MG63 (cell line): ENCODE measurements at regions not wholly inside any gene's neighbourhood (a gene's known extent, or its start where the extent isn't known, plus 50 kb on each side); places are given as distances from the start of the nearest gene placed in this dataset.
"Not testable (repeated sequence)": the region's sequence is repeated elsewhere in the genome, so short reads cannot be mapped to it uniquely, and the experiment has no call there.

Experiments used
- DNase-seq: peaks from one replicate; pipeline ENCODE4 v3.0.0-alpha.2; 2020
- H3K27me3 ChIP-seq: fragments of 250-450 bp; sonication (Bioruptor Pico); 2 replicates; pipeline ENCODE4 v1.5.1; 2020; ENCODE audit warnings: mild to moderate bottlenecking, moderate library complexity
- H3K36me3 ChIP-seq: fragments of 250-450 bp; sonication (Bioruptor Pico); 2 replicates; pipeline ENCODE4 v1.5.1; 2020; ENCODE audit warnings: mild to moderate bottlenecking, moderate library complexity
- H3K4me3 ChIP-seq: fragments of 250-450 bp; sonication (Bioruptor Pico); 2 replicates; pipeline ENCODE4 v1.5.1; 2020; ENCODE audit warnings: mild to moderate bottlenecking, moderate library complexity
- H3K9me3 ChIP-seq: fragments of 250-450 bp; sonication (Bioruptor Pico); 2 replicates; pipeline ENCODE4 v1.5.1; 2020; ENCODE audit warnings: mild to moderate bottlenecking, moderate library complexity

- Histone ChIP-seq H3K27me3 (no peaks in the 10 kb centered on the region), H3K4me3 (no peak overlapping the region), H3K36me3 (no peaks in the 10 kb centered on the region), H3K9me3 (no peaks in the 10 kb centered on the region)
- DNase-seq = peak; percentile 76
These were observed 181.0 kb downstream of the UACA start for GRCh38 chr15:70582143-70582945.

GRCh38 chr15:70580958-70581357, 182.4 kb downstream of the UACA start:
- Histone ChIP-seq H3K36me3 (no peaks in the 10 kb centered on the region), H3K4me3 (no peak overlapping the region), H3K9me3 (no peaks in the 10 kb centered on the region), H3K27me3 (no peaks in the 10 kb centered on the region)
- DNase-seq = no peak

- no peaks in the 10 kb centered on the region for H3K27me3 ChIP-seq
- no peaks in the 10 kb centered on the region for H3K36me3 ChIP-seq
- H3K9me3 ChIP-seq = no peaks in the 10 kb centered on the region
- DNase-seq = no peak
- no peak overlapping the region for H3K4me3 ChIP-seq
These were observed 183.1 kb downstream of the UACA start for GRCh38 chr15:70580286-70580685.

- H3K9me3 ChIP-seq = no peaks in the 10 kb centered on the region
- no peaks in the 10 kb centered on the region for H3K36me3 ChIP-seq
- H3K27me3 ChIP-seq = no peaks in the 10 kb centered on the region
- no peak for DNase-seq
- no peak overlapping the region for H3K4me3 ChIP-seq
These were observed 183.6 kb downstream of the UACA start for GRCh38 chr15:70579766-70580165.

- DNase-seq = no peak
These were observed 185.2 kb downstream of the UACA start for GRCh38 chr15:70578196-70578595.

GRCh38 chr15:70576696-70577095, 186.7 kb downstream of the UACA start:
- no peak for DNase-seq
- Histone ChIP-seq H3K9me3 (no peaks in the 10 kb centered on the region), H3K27me3 (no peaks in the 10 kb centered on the region), H3K36me3 (no peaks in the 10 kb centered on the region), H3K4me3 (no peak overlapping the region)

More at GRCh38 chr15:70578196-70578595, 185.2 kb downstream of the UACA start:
- Histone ChIP-seq H3K36me3 (no peaks in the 10 kb centered on the region), H3K27me3 (no peaks in the 10 kb centered on the region), H3K4me3 (no peak overlapping the region), H3K9me3 (no peaks in the 10 kb centered on the region)

- Histone ChIP-seq H3K27me3 (no peaks in the 10 kb centered on the region), H3K36me3 (no peaks in the 10 kb centered on the region), H3K4me3 (no peak overlapping the region), H3K9me3 (no peaks in the 10 kb centered on the region)
- no peak for DNase-seq
These were observed 187.1 kb downstream of the UACA start for GRCh38 chr15:70576276-70576675.

- no peaks in the 10 kb centered on the region for H3K9me3 ChIP-seq
- H3K27me3 ChIP-seq = no peaks in the 10 kb centered on the region
- H3K36me3 ChIP-seq = no peaks in the 10 kb centered on the region
- no peak for DNase-seq
- H3K4me3 ChIP-seq = no peak overlapping the region
These were observed 187.8 kb downstream of the UACA start for GRCh38 chr15:70575231-70576226.

- DNase-seq, H3K36me3 ChIP-seq, H3K27me3 ChIP-seq, H3K9me3 ChIP-seq, H3K4me3 ChIP-seq: not testable (repeated sequence)
These were observed 189.0 kb downstream of the UACA start for GRCh38 chr15:70574325-70574724.

GRCh38 chr15:70573121-70573850, 190.1 kb downstream of the UACA start:
- H3K27me3 ChIP-seq = no peaks in the 10 kb centered on the region

GRCh38 chr15:70569714-70570231, 193.6 kb downstream of the UACA start:
- no peaks in the 10 kb centered on the region for H3K36me3 ChIP-seq
- H3K9me3 ChIP-seq = no peaks in the 10 kb centered on the region
- H3K4me3 ChIP-seq = no peak overlapping the region
- H3K27me3 ChIP-seq = no peaks in the 10 kb centered on the region
- no peak for DNase-seq

More at GRCh38 chr15:70573121-70573850, 190.1 kb downstream of the UACA start:
- no peak for DNase-seq
- no peaks in the 10 kb centered on the region for H3K9me3 ChIP-seq
- no peaks in the 10 kb centered on the region for H3K36me3 ChIP-seq
- no peak overlapping the region for H3K4me3 ChIP-seq

- no peaks in the 10 kb centered on the region for H3K9me3 ChIP-seq
- no peak overlapping the region for H3K4me3 ChIP-seq
- H3K36me3 ChIP-seq = no peaks in the 10 kb centered on the region
- DNase-seq = peak; percentile 40
- H3K27me3 ChIP-seq = no peaks in the 10 kb centered on the region
These were observed 194.2 kb downstream of the UACA start for GRCh38 chr15:70569091-70569713.

GRCh38 chr15:70566989-70567388, 196.4 kb downstream of the UACA start:
- Histone ChIP-seq H3K36me3 (no peaks in the 10 kb centered on the region), H3K4me3 (no peak overlapping the region), H3K27me3 (no peaks in the 10 kb centered on the region), H3K9me3 (no peaks in the 10 kb centered on the region)
- DNase-seq = peak; percentile 23

GRCh38 chr15:70566047-70566835, 197.1 kb downstream of the UACA start:
- Histone ChIP-seq H3K9me3 (no peaks in the 10 kb centered on the region), H3K4me3 (no peak overlapping the region), H3K27me3 (no peaks in the 10 kb centered on the region), H3K36me3 (no peaks in the 10 kb centered on the region)
- no peak for DNase-seq

GRCh38 chr15:70563561-70564095, 199.7 kb downstream of the UACA start:
- H3K9me3 ChIP-seq = no peaks in the 10 kb centered on the region
- H3K4me3 ChIP-seq = no peak overlapping the region
- no peaks in the 10 kb centered on the region for H3K36me3 ChIP-seq
- H3K27me3 ChIP-seq = no peaks in the 10 kb centered on the region
- DNase-seq = no peak
